ENCODE measurements at regions not wholly inside any gene's neighbourhood (a gene's known extent, or its start where the extent isn't known, plus 50 kb on each side); places are given as distances from the start of the nearest gene placed in this dataset.

DNA sequence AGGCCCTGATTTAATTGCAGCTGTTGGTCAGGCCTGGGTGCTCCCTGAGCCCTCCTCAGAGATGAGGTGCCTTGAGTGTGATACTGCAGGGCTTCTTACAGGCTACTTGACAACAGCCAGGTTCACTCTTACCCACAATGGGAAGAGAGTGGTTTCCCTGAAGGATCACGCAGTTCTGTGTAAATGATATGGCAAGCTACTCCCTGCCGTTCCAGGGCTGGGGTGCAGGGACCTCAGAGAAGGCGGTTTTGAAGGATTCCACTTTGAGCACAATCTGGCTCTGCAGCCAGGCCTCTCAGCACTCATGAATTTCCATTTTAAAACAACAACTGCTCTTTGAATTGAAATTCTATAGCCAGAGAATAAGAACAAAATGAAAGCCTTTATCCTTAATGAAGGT, 92.9 kb downstream of the SLC17A6 start:
- TF ChIP-seq HDGF (IDR thresholded peaks at IDR 0.05; ENCODE audit: borderline replicate concordance) (no peak), NFRKB (IDR thresholded peaks at IDR 0.05) (no peak), CTBP1 (IDR thresholded peaks at IDR 0.05; ENCODE audit: borderline replicate concordance) (no peak), FOXK2 (IDR thresholded peaks at IDR 0.05) (no peak), BHLHE40 (IDR thresholded peaks at IDR 0.05; ENCODE audit: borderline replicate concordance) (no peak), ELF4 (IDR thresholded peaks at IDR 0.05) (no peak), ZNF384 (IDR thresholded peaks at IDR 0.05) (no peak), L3MBTL2 (conservative IDR thresholded peaks at IDR 0.05) (no peak), FOXA1 (IDR thresholded peaks at IDR 0.05) (no peak), SP1 (IDR thresholded peaks at IDR 0.05) (no peak), FOXM1 (IDR thresholded peaks at IDR 0.05; ENCODE audit: borderline replicate concordance) (no peak), LEF1 (IDR thresholded peaks at IDR 0.05; ENCODE audit: borderline replicate concordance) (no peak), ARNT (IDR thresholded peaks at IDR 0.05) (no peak), TARDBP (IDR thresholded peaks at IDR 0.05) (no peak)
- TF ChIP-seq, protein P1, sequence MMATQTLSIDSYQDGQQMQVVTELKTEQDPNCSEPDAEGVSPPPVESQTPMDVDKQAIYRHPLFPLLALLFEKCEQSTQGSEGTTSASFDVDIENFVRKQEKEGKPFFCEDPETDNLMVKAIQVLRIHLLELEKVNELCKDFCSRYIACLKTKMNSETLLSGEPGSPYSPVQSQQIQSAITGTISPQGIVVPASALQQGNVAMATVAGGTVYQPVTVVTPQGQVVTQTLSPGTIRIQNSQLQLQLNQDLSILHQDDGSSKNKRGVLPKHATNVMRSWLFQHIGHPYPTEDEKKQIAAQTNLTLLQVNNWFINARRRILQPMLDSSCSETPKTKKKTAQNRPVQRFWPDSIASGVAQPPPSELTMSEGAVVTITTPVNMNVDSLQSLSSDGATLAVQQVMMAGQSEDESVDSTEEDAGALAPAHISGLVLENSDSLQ (IDR thresholded peaks at IDR 0.05): no peak
- ChIA-PET CTCF (no interaction called here), POLR2A (no interaction called here)
- DNase-seq (ENCODE audit: extremely low spot score): no peak

DNA sequence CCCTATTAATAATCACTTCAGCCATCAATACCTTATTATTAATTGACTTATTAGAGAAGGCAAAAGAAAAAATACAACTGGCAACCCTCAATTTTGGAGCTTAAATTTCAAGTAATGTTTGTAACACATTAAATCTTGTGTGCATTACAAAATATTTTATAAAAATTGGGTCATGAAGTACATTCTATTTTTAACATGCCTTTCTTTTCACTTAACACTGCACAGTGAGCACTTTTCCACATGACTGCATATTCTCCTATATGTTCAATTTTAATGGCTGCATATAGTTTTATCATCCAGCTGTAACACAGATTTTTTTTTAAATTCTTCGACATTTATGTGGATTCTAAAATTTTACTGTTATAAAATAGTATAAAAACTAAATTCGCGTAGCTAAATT, 92.5 kb downstream of the SLC17A6 start:
- DNase-seq (ENCODE audit: extremely low spot score): no peak
- TF ChIP-seq SP1 (IDR thresholded peaks at IDR 0.05) (no peak), HDGF (IDR thresholded peaks at IDR 0.05; ENCODE audit: borderline replicate concordance) (no peak), L3MBTL2 (conservative IDR thresholded peaks at IDR 0.05) (no peak), ARNT (IDR thresholded peaks at IDR 0.05) (no peak), FOXM1 (IDR thresholded peaks at IDR 0.05; ENCODE audit: borderline replicate concordance) (no peak), NFRKB (IDR thresholded peaks at IDR 0.05) (no peak), SUZ12 (IDR thresholded peaks at IDR 0.05) (no peak), ELF4 (IDR thresholded peaks at IDR 0.05) (no peak), FOXA1 (IDR thresholded peaks at IDR 0.05) (no peak), LEF1 (IDR thresholded peaks at IDR 0.05; ENCODE audit: borderline replicate concordance) (no peak), ZNF384 (IDR thresholded peaks at IDR 0.05) (no peak), FOXK2 (IDR thresholded peaks at IDR 0.05) (no peak), BHLHE40 (IDR thresholded peaks at IDR 0.05; ENCODE audit: borderline replicate concordance) (no peak), CTBP1 (IDR thresholded peaks at IDR 0.05; ENCODE audit: borderline replicate concordance) (no peak), TARDBP (IDR thresholded peaks at IDR 0.05) (no peak)
- TF ChIP-seq, protein P1 (IDR thresholded peaks at IDR 0.05): no peak
- CTCF ChIA-PET: no interaction called here
- POLR2A ChIA-PET: no interaction called here

DNA sequence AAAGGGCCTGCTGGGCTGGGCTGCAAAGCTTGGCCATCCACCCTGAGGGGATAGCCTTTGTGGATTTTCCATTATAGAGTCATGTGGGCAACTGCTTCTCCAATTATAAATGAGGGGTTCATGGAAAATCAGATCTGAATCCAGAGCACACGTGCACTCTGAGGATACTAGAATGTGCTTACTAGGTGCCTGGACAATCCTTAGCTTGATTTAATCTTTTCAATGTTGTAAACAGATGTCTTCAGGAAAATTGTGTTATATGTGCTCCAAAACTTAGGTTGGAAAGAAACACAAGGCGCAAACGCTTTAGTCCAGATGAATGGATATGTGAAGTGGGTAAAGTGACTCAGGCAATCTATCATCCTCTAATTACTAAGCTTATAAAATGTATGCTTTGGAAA, 92.0 kb downstream of the SLC17A6 start:
- CTCF ChIA-PET: no interaction called here
- POLR2A ChIA-PET: no interaction called here
- TF ChIP-seq CTBP1 (IDR thresholded peaks at IDR 0.05; ENCODE audit: borderline replicate concordance): no peak
- no peak for TF ChIP-seq LEF1 (IDR thresholded peaks at IDR 0.05; ENCODE audit: borderline replicate concordance)
- TF ChIP-seq L3MBTL2 (conservative IDR thresholded peaks at IDR 0.05): no peak
- TF ChIP-seq ZNF384 (IDR thresholded peaks at IDR 0.05): no peak
- no peak for TF ChIP-seq HDGF (IDR thresholded peaks at IDR 0.05; ENCODE audit: borderline replicate concordance)
- TF ChIP-seq ARNT (IDR thresholded peaks at IDR 0.05): no peak
- no peak for TF ChIP-seq FOXK2 (IDR thresholded peaks at IDR 0.05)
- TF ChIP-seq FOXA1 (IDR thresholded peaks at IDR 0.05): no peak
- TF ChIP-seq ELF4 (IDR thresholded peaks at IDR 0.05): no peak
- DNase-seq (ENCODE audit: extremely low spot score): no peak

All from HEK293T (cell line).